GM19025 (cell line): ENCODE measurements at regions not wholly inside any gene's neighbourhood (a gene's known extent, or its start where the extent isn't known, plus 50 kb on each side); places are given as distances from the start of the nearest gene placed in this dataset.
"Not testable (repeated sequence)": the region's sequence is repeated elsewhere in the genome, so short reads cannot be mapped to it uniquely, and the experiment has no call there.

Source experiments
- ATAC-seq: cut with Tn5 transposase; IDR thresholded peaks from one replicate; pipeline ENCODE4 v1.9.1; 2021; ENCODE audit warnings: mild to moderate bottlenecking, low read depth, moderate library complexity; ENCODE audit not compliant: unreplicated experiment

- no peak for ATAC-seq
Observed at GRCh38 chr5:18195910-18196309, 561.6 kb downstream of the TAF11L14 start.

DNA sequence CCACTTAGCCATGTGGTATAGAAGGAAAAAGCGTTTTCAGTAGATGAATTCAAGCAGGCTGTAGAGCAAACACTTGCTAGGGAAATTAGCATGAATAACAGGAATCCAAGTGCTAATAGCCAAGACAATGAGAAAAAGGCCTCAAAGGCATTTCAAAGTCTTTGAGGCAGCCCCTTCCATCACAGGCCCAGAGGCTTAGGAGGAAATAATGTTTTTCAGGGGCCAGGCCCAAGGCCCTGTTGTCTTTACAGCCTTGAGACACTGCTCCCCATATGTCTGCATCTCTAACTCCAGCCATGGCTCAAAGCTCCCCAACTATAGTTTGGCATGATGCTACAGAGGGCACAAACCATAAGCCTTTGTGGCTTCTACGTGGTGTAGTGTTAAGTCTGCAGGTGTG lies 563.5 kb downstream of the TAF11L14 start:
- ATAC-seq: no peak

GRCh38 chr5:18202164-18202563 lies 567.9 kb downstream of the TAF11L14 start:
- ATAC-seq: no peak

DNA sequence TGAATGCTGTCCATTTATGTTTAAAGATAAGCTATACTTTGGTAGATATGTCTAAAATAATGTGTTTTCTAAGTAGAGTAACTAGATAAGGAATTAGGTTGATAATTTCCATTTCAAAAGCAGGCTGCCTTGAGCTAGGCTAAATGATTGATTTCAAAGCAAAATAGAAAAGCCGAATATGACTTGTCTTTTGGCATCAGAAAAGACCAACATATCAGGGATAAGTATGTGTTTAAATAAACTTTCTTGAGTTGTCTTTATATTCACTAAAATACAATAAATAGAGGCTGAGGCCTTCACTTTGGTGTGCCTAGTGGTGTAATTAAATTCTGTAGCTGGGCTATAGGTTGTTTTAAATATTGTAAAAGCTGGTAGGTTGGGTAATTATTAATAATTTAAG lies 569.0 kb downstream of the TAF11L14 start:
- ATAC-seq: no peak

DNA sequence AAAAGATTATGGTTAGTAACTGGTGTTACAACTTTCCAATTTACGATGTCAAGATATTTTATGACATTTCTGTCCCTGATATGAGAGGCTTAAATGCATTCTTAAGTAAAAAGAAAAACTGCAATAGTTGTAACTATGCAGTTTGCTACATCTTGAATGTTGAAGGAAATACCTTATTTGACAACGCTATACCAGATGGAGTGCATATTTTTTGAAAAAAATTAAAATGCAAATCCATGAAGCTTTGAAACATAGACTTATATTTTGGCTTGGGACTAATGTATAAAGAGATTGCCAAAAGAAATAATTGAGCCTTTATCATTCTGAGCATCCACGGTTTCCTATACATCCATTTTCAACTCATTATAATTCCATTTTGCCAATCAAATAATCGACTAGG lies 579.4 kb downstream of the TAF11L14 start:
- no peak for ATAC-seq

DNA sequence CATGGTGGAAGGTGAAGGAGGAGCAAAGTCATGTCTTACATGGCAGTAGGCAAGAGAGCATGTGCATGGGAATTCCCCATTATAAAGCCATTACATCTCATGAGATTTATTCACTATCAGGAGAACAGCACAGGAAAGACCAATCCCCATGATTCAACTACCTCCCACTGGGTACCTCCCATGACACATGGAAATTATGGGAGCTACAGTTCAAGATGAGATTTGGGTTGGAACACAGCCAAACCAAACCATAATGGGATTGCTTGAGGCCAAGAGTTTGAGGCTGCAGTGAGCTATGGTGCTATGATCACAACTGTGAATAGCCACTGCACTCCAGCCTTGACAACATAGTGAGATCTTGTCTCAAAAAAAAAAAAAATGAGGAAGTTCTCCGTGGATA lies 581.8 kb downstream of the TAF11L14 start:
- ATAC-seq: no peak

DNA sequence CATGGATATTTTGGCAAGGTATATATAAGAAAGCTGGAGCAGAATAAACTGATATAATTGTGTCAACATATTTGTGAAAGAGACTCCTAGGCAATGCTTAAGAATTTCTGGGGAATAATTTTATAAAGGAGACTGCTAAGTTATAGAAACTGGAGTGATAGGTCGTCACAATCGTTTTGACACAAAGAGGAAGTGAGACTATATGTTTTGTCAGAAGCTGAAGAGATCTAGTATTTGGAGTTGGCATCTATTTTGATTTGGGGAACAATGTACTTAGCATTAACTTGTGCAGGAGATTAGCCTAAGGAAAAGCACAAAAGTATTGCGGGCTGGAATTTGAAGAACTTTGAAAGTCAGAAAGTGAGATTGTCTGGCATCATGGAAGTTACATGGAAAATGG lies 582.5 kb downstream of the TAF11L14 start:
- ATAC-seq: no peak

DNA sequence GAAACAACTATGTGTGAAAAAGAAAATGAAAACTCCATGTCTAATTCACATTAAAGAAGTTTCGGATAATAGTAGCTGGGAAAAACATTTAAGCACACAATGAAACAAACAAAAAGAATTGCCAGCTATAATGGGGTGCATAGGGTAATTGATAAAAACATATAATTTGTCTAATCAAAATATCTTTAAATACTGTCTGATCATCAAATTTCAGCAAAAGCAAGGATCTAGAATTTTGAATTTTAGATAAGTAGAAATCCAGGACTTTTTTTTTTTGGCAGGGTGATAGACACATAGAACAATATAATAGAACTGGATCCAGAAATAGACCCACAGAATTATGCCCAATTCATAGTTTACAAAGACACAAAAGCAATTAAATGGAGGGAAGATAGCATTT lies 585.0 kb downstream of the TAF11L14 start:
- ATAC-seq: no peak

DNA sequence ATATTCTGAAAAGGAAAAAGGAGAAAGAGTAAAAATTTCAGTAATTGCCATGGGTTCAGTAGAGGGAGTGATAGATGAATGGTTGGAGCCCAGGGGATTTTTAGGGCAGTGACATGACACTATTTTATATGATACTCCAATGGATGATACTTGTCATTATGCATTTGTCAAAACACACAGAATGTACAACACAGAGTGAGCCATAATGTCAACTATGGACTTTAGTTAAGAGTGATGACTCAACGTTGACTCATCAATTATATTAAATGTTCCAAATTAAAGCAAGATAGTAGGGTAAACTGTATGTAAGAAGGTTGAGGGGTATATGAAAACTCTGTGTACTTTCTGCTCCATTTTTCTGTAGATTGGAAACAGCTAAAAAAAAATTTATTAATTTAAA lies 586.4 kb downstream of the TAF11L14 start:
- ATAC-seq: no peak

GRCh38 chr5:18236386-18236785 lies 602.1 kb downstream of the TAF11L14 start:
- no peak for ATAC-seq

- ATAC-seq: no peak
Observed at GRCh38 chr5:18238321-18238720, 604.1 kb downstream of the TAF11L14 start.

GRCh38 chr5:18240971-18241370 lies 606.7 kb downstream of the TAF11L14 start:
- ATAC-seq: no peak

DNA sequence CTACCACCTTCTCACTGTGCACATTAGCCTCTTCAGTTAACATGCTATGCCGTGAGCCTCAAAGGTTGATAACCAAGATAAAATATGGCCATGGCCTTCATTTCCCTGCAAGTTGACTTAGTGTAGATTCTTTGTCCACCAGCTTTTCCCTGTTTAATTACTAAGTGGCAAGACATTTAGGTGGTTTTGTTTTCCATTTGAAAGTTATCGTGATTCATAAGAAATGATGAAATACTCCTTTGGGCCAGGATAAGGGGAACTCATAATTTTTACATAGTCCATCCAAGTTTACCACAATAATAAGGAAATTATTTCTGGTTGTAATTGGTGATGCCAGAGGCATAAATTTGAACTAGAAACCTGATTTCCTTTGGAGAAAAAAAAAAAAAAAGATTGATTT lies 609.6 kb downstream of the TAF11L14 start:
- no peak for ATAC-seq

DNA sequence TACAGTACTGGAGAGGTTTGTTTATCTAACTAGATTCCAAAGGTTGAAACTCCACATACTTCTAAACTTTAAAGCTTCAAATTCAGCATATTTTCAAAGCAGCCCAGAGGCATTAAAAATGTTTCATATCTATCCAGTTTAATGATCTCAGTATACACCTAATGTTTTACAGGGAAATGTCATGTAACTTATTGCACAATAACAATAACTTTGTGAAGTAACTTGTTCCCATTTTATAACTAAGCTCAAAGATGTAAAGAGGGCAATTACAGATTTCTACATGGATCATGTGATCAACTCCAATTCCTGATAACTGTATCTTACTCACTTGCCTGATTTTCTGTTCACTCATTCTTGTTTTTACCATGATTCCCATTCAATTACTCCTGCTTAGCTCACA lies 610.0 kb downstream of the TAF11L14 start:
- no peak for ATAC-seq

DNA sequence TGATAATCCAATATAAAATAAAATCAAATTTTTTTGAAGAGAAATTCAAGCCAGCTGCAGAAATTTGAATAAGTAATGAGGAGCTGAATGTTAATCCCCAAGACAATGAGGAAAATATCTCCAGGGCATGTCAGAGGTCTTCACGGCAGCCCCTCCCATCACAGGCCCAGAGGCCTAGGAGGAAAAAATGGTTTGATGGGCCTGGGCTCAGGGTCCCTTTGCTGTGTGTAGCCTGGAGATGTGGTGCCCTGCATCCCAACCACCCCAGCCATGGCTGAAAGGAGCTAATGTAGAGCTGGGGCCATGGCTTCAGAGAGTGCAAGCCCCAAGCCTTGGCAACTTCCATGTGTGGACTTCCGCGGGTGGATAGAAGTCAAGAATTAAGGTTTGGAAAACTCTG lies 618.3 kb downstream of the TAF11L14 start:
- no peak for ATAC-seq

- no peak for ATAC-seq
Observed at GRCh38 chr5:18264126-18264882, 630.0 kb downstream of the TAF11L14 start.

DNA sequence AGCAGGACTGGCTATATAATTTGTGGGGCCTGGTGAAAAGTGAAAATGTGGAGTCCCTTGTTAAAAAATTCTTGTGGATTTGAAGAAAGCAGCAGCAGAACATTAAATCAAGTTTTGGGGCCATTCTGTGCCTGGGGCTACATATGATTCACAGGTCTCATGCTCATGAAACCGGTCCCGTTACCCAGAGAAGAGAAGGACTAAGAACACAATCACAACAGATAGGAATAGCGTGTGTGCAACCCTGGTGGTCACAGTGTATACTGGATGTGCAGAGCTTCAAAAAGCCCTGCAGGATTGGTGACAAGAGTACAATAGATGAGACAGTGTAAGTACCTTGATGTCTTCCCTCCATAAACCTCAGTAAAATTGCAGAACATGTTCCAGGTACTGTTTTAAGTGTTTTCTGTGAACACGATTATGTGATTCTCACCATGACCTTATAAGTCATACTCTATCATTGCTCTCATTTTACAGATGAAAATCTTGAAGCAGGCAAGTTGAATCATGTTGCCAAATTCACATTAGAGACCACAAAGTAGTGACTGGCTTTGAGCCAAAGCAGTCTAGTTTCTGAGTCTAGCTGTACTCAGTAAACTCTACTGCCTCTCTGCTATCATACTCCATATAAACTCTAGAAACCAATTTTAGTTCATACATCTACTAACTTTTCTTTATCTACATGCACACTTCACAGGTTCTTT lies 636.5 kb downstream of the TAF11L14 start:
- ATAC-seq: no peak

DNA sequence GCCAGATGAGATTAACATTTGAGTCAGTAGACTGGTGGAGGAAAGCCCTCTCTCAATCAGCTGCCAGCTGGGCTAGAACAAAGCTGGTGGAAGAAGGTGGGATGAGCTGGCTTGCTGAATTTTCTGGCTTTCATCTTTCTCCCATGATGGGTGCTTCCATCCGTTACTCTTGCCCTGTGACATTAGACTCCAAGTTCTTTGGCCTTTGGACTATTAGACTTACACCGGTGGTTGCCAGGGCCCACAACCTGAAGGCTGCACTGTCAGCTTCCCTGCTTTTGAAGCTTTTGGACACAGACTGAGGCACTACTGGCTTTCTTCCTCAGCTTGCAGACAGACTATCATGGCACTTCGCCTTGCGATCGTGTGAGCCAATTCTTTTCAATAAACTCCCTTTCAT lies 642.7 kb downstream of the TAF11L14 start:
- no peak for ATAC-seq

GRCh38 chr5:18281947-18282581 lies 647.8 kb downstream of the TAF11L14 start:
- no peak for ATAC-seq

DNA sequence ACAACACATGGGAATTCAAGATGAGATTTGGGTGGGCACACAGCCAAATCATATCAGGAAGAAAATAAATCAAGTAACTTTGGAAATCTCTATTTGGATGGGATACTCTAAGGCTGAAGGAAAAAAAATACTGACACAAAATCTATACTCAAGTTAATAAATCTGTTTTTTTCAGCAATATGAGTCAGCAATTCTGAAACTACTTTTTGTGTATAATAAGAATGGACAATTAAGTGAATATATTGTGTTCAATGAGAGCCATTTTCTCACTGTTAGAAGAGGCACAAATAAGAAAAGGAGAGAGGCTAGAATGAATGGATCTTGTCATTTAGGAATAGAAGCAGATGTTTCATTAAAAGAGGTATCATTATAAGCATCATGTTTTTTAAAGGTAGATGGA lies 651.0 kb downstream of the TAF11L14 start:
- ATAC-seq: no peak

GRCh38 chr5:18292146-18292545 lies 657.9 kb downstream of the TAF11L14 start:
- ATAC-seq: no peak

- ATAC-seq: not testable (repeated sequence)
Observed at GRCh38 chr5:18295696-18296095, 661.4 kb downstream of the TAF11L14 start.
